ENCODE measurements at regions not wholly inside any gene's neighbourhood (a gene's known extent, or its start where the extent isn't known, plus 50 kb on each side); places are given as distances from the start of the nearest gene placed in this dataset.

DNA sequence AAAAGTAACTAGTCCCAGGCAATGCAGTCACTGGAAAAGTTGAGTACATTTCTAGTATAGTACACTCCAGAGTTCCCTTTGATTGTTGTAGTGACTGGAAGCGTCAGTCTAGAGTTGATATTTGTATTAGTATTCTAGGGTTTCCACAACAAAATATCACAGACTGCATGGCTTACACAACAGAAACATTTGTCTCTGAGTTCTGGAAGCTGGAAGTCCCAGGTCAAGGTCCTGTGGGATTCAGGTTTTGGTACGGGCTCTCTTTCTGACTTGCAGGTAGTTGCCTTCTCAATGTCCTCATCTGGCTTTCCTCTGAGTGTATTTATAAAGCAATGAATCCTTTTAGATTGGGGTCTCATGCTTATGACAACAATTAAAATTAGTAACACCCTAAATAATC lies 1119.1 kb upstream of the PHF14 start:
- DNase-seq (ENCODE audit: low spot score), result no peak

DNA sequence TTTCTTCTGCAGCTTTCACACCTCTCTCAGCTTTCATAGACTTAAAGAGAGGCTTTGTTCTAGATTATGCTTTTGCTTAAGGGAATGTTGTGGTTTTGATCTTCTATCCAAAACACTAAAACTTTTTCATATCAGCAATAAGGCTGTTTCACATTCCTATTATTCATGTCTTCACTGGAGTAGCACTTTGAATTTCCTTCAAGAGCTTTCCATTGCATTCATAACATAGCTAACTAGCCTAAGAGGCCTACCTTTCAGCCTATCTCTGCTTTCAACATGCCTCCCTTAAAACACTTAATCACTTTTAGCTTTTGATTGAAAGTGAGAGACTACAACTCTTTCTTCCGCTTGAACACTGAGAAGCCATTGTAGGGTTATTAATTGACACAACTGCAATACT lies 1117.0 kb upstream of the PHF14 start:
- DNase-seq (ENCODE audit: low spot score), result no peak

DNA sequence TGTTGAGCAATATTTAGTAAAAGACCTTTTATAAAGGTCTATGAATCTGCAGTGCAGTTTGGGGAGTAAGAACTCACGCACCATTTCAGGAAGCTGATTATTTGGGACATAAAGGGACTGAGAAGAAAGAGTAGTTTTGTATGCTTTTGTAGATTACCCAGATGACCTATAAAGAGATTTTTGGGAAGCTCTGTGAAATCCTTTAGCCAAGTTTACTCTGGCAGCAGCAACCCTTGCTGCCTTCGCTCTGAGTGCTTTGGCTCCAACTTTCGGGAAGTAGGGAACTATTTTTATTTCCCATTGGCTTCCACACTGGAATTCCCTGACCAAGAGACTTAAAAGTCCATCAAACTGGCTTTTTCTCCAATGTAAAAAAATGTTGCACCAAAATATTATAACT lies 1110.1 kb upstream of the PHF14 start:
- no peak for DNase-seq (ENCODE audit: low spot score)

DNA sequence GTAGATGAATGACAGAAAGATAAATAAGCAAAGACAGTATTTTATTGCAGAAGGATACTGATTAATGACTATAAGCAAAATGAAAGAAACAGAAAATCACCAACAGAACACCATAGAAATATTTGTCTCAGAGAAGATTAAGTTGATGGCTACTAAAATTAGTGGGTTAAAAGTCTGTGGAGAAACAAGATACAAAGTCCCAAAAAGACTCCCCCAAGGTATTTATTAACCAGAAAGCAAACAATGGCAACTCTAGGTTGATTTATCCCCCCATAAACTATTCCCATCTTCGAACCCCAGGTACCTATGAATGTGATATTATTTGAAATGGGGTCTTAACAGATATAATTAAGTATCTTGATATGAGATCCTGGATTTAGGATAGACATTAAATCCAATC lies 1104.5 kb upstream of the PHF14 start:
- no peak for DNase-seq (ENCODE audit: low spot score)

DNA sequence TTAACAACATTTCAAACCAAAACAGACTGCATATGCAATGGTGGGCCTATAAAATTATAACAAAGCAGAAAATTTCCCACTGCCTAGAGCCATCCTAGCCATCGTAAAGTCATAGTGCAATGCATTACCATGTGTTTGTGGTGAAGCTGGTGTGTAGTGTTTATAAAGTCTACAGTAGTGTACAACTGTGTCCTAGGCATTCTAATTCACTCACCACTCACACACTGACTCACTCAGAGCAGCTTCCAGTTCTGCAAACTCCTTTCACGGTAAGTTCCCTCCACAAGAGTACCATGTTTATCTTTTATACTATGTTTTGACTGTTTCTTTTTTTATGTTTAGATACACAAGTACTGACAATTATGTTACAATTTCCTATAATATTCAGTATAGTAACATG lies 1104.1 kb upstream of the PHF14 start:
- DNase-seq (ENCODE audit: low spot score), result no peak

DNA sequence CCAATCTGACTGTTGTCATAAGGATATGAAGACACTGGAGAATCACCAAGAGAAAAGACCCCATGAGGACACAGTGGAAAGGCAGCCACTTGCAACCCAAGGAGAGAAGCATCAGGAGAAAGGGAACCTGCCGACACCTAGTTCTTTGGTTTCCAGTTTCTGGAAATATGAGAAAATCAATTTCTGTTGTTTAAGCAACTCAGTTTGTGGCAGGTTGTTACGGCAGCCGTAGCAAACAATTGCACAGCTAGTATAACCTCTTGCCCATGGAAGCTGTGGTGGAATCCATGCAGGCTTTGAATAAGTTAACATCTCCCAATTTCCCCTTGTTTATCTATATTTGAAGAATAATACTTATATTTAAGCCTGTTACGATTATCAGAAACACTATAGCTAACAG lies 1103.0 kb upstream of the PHF14 start:
- no peak for DNase-seq (ENCODE audit: low spot score)

DNA sequence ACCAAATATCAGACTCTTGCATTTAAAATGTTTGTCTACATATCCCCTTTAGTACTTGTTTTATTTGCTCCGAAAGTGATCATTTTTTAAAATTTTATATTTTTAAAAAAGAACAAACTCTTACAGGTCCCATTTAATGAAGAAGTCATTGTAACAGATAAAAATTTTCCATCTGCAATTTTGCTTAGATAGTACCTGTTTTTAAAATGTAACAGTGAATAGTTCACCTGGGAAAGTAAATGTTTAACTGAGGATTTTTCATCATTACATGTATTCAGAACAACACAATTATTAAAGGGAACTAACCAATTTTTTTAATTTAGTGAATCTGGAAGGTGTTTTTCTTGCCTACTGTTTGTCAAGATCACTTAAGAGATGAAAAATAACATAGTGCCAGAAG lies 1099.5 kb upstream of the PHF14 start:
- DNase-seq (ENCODE audit: low spot score), result no peak

DNA sequence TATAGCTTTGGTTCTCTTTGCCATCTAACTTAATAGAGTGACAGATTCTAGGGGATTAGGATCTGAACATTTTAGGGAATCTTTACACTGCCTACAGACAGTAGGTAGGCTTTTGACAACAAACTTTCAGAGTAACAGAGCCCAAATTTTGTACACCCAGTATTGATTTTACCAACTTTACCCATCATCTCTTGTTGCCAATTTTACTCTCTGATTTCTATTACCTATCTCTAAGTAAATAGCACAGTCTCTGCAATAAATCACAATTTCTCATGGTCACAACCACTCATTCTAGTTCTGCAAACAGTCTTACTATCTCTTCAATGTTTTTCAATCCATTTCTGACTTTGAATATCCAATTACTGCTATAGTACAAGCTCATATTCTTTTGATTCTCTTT lies 1097.6 kb upstream of the PHF14 start:
- DNase-seq (ENCODE audit: low spot score), result no peak

DNA sequence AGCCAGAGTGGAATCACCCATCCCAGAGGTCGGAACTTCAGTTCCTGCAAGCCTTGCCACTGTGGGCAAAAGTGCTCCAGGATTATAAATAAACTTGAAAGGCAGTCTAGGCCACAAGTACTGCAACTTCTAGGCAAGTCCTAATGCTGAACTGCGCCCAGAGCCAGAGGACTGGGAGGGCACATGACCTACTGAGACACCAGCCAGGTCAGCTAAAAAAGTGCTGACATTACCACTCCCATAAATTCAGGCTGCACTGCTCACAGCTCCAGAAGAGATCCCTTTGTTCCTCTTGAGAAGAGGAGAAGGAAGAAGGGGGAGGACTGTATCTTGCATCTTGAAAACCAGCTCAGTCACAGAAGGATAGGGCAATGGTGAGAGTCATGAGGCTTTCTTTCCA lies 1084.1 kb upstream of the PHF14 start:
- DNase-seq (ENCODE audit: low spot score), result no peak

DNA sequence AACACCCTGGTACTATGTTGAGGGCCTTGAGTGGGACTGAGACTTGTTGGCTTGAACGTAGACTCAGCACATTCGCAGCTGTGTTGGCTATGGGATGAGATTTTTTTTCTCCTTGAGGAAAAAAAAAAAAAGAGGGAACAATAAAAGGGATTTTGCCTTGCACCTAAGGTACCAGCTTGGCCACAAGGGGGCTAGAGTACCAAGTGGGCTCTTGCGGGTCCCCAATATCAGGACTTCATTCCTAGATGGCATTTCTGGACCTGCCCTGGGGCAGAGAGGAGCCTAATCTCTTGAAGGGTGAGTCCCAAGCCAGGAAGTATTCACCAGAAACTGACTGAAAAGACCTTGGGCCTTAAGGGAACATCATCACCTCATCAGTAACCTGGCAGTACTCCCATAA lies 1083.6 kb upstream of the PHF14 start:
- DNase-seq (ENCODE audit: low spot score), result no peak

DNA sequence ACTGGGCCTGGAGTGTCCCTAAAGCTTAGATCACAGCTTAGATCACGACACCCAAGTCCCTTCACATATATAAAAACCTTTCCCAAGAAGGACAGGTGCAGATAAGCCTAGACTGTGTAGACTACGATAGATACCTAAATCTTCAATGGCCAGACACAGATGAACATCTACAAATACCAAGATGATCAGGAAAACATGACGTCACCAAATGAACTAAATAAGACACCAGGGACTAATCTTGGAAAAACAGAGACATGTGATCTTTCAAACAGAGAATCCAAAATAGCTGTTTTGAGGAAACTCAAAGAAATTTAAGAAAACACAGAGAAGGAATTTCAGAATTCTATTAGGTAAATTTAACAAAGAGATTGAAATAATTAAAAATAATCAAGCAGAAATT lies 1082.6 kb upstream of the PHF14 start:
- no peak for DNase-seq (ENCODE audit: low spot score)

DNA sequence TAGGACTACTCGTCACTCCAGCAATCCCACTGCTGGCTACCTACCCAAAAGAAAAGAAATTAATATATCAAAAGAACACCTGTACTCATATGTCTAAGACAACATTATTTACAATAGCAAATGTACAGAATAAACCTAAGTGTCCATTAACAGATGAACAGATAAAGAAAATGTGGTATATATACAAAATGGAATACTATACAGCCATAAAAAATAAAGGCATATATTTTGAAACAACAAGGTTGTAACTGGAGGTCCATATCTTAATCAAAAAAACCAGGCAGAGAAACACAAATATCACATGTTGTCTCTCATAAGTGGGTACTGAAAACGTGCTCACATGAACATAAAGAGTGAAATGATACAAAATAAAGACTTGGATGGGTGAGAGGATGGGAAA lies 1073.3 kb upstream of the PHF14 start:
- DNase-seq (ENCODE audit: low spot score), result no peak

DNA sequence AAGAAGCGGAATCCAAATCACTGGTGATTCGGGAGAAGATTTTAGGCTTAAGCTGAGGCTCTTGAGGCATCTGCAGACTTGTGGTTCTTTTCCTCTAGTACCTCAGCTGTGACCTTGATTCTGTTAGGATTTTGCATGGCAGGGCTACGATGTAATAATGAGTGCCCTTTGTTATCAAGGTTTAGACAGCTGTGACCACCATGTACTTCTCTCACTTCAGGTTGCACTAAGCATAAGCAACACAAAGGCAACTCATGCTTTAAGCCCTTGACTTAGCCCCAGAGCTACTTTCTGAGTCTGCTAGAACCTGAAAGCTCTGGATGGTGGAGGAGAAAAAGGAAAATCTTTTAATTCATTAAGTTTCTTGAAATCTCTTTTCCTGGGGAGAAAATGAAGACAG lies 1052.3 kb upstream of the PHF14 start:
- no peak for DNase-seq (ENCODE audit: low spot score)

DNA sequence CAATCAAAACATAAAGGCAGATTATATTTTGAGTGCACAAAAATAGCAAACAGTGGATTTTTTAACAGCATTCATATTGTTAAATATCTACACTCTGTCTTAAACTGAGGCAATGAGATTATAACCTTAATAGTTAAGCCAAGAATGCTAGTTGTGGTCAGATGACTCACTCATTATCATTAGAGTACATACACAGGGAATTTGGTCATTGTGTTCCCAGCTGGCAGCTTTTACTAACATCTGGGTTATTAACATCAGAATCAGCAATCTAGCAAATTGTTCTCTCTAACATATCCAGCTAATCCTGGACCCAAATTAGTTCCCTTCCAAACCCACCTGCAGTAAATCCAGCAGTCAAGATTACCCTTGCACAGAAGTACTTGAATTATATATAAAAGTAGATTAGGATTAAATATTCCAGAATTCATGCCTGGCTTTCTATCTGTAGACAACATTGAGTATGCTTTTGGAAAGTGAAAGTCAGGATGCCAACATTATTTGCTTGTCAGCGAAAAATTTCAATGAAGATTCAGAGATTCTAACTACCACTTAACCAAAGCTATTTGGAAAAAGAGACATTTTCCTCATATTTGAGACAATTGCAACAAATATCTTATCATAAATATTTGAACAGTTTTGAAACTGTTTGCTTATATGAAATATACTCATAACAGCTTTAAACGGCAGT lies 1035.6 kb upstream of the PHF14 start:
- DNase-seq (ENCODE audit: low spot score), result no peak

DNA sequence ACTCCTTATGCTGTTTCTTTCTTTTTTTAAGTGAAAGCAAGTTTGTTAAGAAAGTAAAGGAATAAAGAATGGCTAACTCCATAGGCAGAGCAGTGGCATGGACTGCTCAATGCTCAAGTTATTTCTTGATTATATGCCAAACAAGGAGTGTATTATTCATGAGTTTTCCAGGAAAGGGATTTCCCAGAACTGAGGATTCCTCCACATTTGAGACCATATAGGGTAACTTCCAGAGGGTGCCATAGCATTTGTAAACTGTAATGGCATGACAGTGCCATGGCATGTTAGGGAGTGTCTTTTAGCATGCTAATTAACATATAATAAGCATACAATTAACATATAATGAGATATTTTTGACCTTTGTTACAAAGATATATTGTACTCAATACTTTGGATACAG lies 1034.5 kb upstream of the PHF14 start:
- no peak for DNase-seq (ENCODE audit: low spot score)

DNA sequence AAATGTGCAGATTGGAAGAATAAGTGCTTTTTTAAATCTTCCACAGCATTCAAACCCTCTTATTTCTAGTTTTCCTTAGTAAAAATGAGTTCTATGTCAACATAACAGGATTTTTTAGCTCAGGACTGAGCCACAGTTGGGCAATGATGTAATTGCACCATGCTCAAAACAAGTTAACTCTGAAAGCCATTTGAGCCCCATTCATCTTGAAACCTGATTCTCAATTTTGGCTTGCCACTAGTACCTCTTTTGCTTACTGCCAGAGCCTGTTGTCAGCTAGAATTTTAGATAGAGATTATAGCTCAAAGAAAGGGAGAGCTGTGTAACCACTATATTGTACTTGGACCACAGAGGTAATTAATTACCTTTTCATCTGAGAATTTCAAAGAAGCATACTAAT lies 1028.5 kb upstream of the PHF14 start:
- DNase-seq (ENCODE audit: low spot score), result no peak

DNA sequence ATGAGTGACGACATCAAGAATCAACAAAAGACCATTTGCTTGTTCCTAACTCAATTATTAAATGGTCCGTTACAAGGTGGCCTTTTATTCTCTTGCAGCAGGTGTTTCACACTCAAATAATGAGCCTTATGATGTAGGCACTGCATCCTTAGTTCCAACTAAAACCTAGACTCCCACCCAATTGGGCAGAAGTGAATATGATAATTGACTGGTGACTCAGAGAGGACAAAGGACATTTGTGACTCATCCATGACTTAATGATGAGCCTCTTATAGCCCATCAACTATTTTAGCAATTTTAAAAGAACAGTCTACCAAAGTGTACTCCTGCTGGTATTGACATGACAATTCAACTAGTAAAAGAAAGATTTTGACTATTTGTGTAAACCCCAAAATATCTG lies 1027.8 kb upstream of the PHF14 start:
- DNase-seq (ENCODE audit: low spot score), result no peak

DNA sequence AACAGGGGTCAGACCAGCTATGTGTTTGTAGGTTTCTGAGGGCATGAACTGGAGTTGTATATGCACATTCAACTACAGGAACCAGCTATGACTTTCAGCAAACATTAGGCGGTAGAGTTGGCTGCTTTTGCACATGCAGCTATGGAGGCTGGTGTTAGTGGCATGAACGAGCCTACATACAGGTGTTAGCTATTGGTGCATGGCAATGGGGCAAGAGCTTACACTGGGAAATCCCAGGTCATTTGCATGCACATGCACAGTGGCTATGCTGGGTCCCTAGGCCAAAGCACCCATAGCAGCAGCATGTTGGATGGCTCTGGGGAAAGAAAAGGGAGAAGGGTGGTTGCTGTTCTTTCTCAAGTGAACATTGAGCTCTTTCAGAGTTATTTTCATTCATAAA lies 1018.5 kb upstream of the PHF14 start:
- no peak for DNase-seq (ENCODE audit: low spot score)

DNA sequence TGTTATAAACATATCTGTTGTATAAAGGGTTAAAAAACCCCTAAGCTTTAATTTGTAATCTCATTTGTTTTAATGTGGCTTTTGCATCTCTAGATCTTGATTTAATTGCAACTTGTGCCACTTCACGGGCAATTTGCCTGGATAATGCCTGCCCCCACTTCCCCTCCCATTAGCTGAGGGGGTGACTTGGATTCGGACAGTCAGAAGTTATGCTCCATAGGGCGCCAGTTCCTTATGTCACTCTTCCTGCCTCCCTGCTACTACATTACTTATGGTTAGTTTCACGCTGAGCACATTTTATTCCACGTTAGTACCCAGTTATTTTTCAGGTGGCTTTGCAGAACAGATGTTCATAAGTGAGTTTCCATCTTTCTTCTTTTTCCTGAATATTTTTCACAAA lies 1015.2 kb upstream of the PHF14 start:
- DNase-seq (ENCODE audit: low spot score), result no peak

DNA sequence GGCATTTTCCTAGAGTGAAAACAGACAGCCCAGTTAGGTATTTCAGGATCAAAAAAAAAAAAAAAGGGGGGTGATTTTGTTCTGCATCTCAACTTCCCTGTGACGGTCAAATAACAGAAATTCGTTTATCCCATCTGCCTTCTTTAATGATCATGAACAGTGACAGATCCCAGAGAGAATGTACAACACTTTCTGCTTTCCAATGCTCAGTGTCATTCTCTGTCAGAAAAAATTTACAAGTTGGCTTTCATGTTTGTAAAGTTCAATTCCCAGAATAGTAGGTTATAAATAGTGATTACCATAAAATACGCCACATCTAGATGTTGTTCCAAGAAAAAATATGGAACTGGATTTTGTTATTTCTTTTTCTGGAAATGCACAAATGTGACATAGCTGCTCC lies 1013.2 kb upstream of the PHF14 start:
- DNase-seq (ENCODE audit: low spot score), result no peak

DNA sequence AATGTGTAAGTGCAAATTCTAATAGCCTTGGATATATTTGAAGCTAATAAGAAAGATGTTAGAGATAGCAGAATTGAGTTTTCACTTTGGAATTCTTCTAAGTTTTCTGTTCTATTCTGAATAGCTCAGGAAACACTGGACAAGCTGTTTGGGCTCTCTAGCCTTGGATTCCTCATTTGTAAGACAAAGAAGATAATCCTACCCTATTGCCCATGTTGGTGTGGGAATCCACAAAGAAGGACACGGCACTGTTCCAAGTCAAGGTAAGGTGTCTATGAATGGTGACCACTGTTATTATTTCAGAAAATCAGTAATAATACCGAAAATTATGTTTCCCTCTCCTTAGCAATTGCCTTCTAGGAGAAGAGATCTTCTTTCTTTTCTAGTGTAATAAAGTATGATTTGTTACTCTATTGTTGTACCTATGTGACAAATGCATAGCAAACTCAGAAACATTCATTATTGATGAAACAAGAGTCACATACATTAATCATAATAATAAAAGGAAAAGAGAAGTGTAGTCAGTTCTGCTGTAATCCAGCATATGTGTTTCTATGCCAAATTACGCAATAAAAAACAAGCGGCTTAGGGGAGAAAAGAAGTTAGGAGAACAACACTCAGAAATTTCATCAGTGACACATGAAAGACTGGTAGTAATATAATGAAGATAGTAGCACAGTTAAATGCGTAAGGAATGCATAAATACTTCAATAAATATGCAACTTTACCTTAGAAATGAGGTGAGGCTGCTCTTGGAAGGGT lies 1012.3 kb upstream of the PHF14 start:
- no peak for DNase-seq (ENCODE audit: low spot score)

DNA sequence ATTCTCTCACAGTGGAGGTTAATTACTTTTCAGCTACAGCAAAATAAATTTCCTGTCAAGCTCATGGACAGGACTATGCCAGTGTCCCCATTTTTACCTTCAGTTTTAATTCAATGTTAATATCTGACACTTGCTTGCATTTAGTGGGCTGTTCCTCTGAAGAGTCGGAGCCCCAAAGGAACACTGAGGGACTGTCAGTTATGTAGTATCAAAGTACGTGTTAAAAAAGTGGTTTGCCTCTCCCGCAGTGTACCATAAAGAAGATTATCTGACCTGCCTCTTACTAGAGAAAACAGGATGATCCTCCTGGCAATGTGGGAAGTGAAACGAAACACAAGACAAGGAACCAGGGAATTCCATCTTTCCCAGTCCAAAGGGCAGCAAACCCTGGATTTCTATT lies 1010.9 kb upstream of the PHF14 start:
- DNase-seq (ENCODE audit: low spot score), result no peak

DNA sequence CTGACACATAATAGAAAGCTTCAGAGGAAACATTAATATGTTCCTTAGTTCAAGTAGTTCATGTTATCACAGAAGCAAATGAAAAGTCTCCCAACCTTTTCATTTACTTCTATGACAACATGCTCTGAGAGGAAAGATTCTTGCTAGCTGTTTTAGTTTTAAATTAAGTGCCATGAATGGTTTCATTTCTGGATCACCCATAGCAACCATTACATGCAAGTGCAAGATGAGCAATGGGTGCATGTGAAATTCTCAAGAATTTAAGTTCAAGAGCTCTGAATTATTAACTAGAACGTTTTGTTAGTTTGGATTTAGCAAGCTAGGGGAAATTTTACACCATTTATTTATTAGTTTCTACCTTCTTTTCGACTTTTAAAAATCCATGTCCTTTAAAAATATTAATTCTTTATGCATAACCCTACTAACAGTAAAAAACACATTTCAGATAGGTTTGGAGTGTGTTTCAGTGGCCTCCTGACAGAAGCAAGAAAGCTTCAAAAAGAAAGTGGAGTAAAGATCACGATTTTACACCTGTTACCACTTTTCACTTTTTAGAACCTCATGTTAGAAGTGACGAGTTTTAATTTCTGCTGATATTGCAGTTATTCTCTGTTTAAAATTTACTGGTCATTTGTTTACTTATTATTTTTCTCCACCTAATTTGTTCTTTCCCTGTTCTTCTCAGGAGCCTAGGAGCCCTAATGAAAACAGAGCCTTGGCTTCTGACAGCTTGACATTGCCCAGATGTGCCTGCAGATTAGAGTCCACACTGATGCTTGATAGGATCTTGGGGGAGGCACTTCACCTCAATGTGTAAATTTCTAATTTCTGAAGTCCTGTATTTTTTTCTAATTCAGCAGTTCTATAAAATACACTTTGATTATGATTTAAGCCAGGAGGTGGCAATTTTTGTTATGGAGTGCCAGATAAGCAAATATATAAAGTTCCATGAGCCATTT lies 995.3 kb upstream of the PHF14 start:
- DNase-seq (ENCODE audit: low spot score), result no peak
